GM13977 (cell line): ENCODE measurements at regions not wholly inside any gene's neighbourhood (a gene's known extent, or its start where the extent isn't known, plus 50 kb on each side); places are given as distances from the start of the nearest gene placed in this dataset.

Source experiments
- DNase-seq: peaks from one replicate; pipeline ENCODE4 v3.0.0; 2012; ENCODE audit warnings: low spot score
- CTCF ChIP-seq: IDR thresholded peaks from 2 replicates; pipeline ENCODE4 v1.5.1; 2012; ENCODE audit warnings: mild to moderate bottlenecking, control low read depth; ENCODE audit not compliant: insufficient read depth; ENCODE audit errors: extremely low read depth, missing control alignments
- in situ Hi-C: fragments of 300-500 bp; cut with MboI; formaldehyde crosslinking; loops from one replicate; pipeline ENCODE4 v1.12.0; 2022; ENCODE audit warnings: low sequenced_read_pairs, low pct_unique_long_range_greater_than_20kb, mixed read lengths, inconsistent platforms; ENCODE audit not compliant: unreplicated experiment

- no peak for TF ChIP-seq CTCF
- DNase-seq: no peak
- in situ Hi-C loops: no loop called here
Measured at GRCh38 chr3:120516136-120516535, 65.3 kb upstream of the FSTL1 start.

- TF ChIP-seq CTCF: no peak
Measured at GRCh38 chr3:120512655-120513054, 61.9 kb upstream of the FSTL1 start.

GRCh38 chr3:120506828-120507774, 56.3 kb upstream of the FSTL1 start:
- no peak for DNase-seq
- in situ Hi-C loops: no loop called here
- TF ChIP-seq CTCF: peak; percentile 48

More at GRCh38 chr3:120512655-120513054, 61.9 kb upstream of the FSTL1 start:
- DNase-seq: no peak
- in situ Hi-C loops: no loop called here

- no peak for TF ChIP-seq CTCF
- DNase-seq: no peak
- in situ Hi-C loops: no loop called here
Measured at GRCh38 chr3:120506076-120506827, 55.5 kb upstream of the FSTL1 start.

GRCh38 chr3:120503727-120504616, 53.2 kb upstream of the FSTL1 start:
- TF ChIP-seq CTCF: no peak
- DNase-seq: no peak
- in situ Hi-C loops: no loop called here

- DNase-seq: no peak
- in situ Hi-C loops: no loop called here
- TF ChIP-seq CTCF: no peak
Measured at GRCh38 chr3:120502116-120502515, 51.3 kb upstream of the FSTL1 start.
